ENCODE measurements at regions not wholly inside any gene's neighbourhood (a gene's known extent, or its start where the extent isn't known, plus 50 kb on each side); places are given as distances from the start of the nearest gene placed in this dataset.

DNA sequence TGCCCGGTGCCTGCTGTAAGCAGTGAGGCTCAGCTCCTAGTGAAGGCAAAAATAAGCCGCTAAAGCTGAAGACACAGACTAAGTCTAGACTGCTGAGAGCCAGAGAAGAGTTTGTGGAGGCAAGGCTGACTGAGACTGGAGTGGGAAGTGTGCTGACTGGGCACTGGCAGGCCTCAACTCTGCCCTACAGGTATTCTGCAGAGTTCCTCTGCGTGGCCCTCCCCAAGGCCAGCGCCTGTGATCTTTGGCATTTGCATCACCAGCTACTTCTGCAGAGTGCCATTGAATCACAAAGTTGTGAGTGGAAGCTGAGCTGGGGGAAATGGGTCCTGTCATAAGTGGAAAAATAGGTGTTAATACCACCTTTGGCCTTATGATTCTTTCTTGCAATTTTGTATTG is 905.7 kb downstream of the PLA2G4A start:
- TF ChIP-seq, protein P1, sequence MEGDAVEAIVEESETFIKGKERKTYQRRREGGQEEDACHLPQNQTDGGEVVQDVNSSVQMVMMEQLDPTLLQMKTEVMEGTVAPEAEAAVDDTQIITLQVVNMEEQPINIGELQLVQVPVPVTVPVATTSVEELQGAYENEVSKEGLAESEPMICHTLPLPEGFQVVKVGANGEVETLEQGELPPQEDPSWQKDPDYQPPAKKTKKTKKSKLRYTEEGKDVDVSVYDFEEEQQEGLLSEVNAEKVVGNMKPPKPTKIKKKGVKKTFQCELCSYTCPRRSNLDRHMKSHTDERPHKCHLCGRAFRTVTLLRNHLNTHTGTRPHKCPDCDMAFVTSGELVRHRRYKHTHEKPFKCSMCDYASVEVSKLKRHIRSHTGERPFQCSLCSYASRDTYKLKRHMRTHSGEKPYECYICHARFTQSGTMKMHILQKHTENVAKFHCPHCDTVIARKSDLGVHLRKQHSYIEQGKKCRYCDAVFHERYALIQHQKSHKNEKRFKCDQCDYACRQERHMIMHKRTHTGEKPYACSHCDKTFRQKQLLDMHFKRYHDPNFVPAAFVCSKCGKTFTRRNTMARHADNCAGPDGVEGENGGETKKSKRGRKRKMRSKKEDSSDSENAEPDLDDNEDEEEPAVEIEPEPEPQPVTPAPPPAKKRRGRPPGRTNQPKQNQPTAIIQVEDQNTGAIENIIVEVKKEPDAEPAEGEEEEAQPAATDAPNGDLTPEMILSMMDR (IDR thresholded peaks at IDR 0.05): no peak
- TF ChIP-seq POLR2A (IDR thresholded peaks at IDR 0.05): no peak
